ENCODE measurements at regions not wholly inside any gene's neighbourhood (a gene's known extent, or its start where the extent isn't known, plus 50 kb on each side); places are given as distances from the start of the nearest gene placed in this dataset.

DNA sequence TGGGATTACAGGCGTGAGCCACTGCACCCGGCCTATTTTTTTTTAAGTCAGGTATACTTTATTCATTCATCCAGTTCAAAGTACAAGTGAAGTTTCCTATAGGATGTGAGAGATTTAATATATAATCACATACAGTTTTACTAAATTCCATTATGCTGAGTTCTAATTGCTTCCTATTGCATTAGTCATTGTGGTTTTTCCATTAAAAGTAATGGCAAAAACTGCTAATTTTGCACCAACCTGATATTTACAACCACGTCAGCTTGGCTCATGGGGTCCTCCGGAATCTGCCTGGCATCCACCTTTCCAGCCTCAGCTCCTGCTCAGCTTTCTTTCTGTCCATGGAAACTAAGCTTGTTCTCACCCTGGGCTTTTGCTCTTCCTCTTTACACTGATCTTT, 67.0 kb upstream of the CSRP2 start:
- TF ChIP-seq, protein P1, sequence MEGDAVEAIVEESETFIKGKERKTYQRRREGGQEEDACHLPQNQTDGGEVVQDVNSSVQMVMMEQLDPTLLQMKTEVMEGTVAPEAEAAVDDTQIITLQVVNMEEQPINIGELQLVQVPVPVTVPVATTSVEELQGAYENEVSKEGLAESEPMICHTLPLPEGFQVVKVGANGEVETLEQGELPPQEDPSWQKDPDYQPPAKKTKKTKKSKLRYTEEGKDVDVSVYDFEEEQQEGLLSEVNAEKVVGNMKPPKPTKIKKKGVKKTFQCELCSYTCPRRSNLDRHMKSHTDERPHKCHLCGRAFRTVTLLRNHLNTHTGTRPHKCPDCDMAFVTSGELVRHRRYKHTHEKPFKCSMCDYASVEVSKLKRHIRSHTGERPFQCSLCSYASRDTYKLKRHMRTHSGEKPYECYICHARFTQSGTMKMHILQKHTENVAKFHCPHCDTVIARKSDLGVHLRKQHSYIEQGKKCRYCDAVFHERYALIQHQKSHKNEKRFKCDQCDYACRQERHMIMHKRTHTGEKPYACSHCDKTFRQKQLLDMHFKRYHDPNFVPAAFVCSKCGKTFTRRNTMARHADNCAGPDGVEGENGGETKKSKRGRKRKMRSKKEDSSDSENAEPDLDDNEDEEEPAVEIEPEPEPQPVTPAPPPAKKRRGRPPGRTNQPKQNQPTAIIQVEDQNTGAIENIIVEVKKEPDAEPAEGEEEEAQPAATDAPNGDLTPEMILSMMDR (conservative IDR thresholded peaks at IDR 0.05 in 1 of 2, IDR thresholded peaks at IDR 0.05 in 1 of 2; ENCODE audit: extremely low read depth in 1 of 2, insufficient read depth in 1 of 2, low read depth in 1 of 2, low read length in 2 of 2): no peak
- no peak for TF ChIP-seq EZH2 (IDR thresholded peaks at IDR 0.05; ENCODE audit: borderline replicate concordance, low read length)
